ENCODE measurements at regions not wholly inside any gene's neighbourhood (a gene's known extent, or its start where the extent isn't known, plus 50 kb on each side); places are given as distances from the start of the nearest gene placed in this dataset.

DNA sequence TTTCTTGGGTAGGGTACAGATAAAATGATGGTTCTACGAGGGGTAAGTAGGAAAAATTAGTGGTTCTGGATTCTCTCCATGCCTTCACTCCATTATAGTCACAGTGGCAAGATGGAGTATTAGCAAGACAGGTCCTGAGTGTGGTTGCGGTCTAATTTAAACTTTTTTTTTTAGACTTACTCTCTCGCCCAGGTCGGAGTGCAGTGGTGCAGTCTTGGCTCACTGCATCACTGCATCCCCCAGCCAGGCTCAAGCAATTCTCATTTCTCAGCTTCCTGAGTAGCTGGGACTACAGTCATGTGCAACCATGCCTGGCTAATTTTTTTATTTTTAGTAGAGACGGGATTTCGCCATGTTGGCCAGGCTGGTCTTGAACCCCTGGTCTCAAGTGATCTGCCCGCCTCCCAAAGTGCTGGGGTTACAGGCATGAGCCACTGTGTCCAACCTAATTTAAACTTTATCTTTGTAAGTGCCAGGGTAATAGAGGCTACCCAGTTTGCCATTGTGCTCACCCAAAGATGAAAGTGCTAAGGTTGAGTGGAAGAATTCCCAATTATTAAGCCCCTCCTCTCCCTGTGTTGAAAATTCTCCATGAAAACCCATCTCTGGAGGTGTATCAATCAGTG lies 135.6 kb downstream of the TM9SF2 start:
- DNase-seq (ENCODE audit: low read depth, low spot score): no peak
- H3K4me3 ChIP-seq (ENCODE audit: low read length): no peak overlapping the region
- no peaks in the 10 kb centered on the region for H3K36me3 ChIP-seq (ENCODE audit: control insufficient read depth, insufficient read depth, low read length)
- no peaks in the 10 kb centered on the region for H3K4me1 ChIP-seq (ENCODE audit: control insufficient read depth, insufficient read depth, low read length)
- H3K27me3 ChIP-seq (ENCODE audit: control insufficient read depth, insufficient read depth, low read length): no peaks in the 10 kb centered on the region
- H3K27ac ChIP-seq (ENCODE audit: low read length): no peak overlapping the region
- no CpG with 5 or more reads among the region's 7 CpGs for WGBS (ENCODE audit: insufficient coverage, insufficient read length)
- no peaks in the 10 kb centered on the region for H3K9me3 ChIP-seq (ENCODE audit: control insufficient read depth, insufficient read depth, low read length)

DNA sequence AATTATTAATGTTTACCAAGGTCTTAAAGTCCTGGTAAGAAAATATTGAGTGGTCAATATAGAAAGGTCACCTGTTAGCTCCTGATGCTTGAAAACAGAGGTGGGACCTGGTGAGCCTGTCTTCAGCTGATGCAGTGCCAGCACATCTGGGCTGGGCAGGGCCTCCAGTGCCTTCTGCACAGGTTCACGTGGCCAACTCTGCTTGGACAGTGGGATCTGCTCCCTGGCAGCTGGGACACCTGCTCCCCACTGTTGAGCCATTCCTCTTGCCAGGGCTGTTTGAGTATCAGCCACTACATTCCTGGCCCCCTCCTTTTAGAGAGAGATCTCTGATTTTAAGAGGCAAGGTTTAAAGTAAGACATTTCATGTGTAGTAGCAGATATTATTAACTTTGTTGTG lies 135.0 kb downstream of the TM9SF2 start:
- Histone ChIP-seq H3K27ac (ENCODE audit: low read length) (no peak overlapping the region), H3K36me3 (ENCODE audit: control insufficient read depth, insufficient read depth, low read length) (no peaks in the 10 kb centered on the region), H3K9me3 (ENCODE audit: control insufficient read depth, insufficient read depth, low read length) (no peaks in the 10 kb centered on the region), H3K27me3 (ENCODE audit: control insufficient read depth, insufficient read depth, low read length) (no peaks in the 10 kb centered on the region), H3K4me1 (ENCODE audit: control insufficient read depth, insufficient read depth, low read length) (no peaks in the 10 kb centered on the region), H3K4me3 (ENCODE audit: low read length) (no peak overlapping the region)
- DNase-seq (ENCODE audit: low read depth, low spot score): no peak
- WGBS (ENCODE audit: insufficient coverage, insufficient read length): no CpG with 5 or more reads among the region's 1 CpG

DNA sequence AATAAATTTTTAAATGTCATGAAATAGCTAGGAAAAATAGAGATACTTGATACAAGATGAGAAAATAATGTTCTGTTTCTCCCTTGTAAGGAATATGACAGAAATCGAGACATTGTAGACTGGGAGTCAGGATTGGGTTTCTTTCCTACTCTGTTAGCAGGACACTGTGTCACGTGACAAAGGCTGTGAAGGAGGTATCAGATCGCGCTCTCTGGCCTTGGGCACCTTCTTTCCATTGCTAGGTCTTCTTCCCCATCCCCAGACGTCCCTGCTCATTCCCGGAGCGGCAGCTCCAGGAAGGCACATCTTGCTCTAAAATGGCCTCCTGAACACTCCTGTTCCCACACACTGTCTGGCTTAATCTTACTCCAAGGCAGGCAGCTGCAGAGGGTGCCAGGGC lies 133.4 kb downstream of the TM9SF2 start:
- Histone ChIP-seq H3K4me1 (ENCODE audit: control insufficient read depth, insufficient read depth, low read length) (no peaks in the 10 kb centered on the region), H3K27ac (ENCODE audit: low read length) (no peak overlapping the region), H3K36me3 (ENCODE audit: control insufficient read depth, insufficient read depth, low read length) (no peaks in the 10 kb centered on the region), H3K27me3 (ENCODE audit: control insufficient read depth, insufficient read depth, low read length) (no peaks in the 10 kb centered on the region), H3K9me3 (ENCODE audit: control insufficient read depth, insufficient read depth, low read length) (no peaks in the 10 kb centered on the region), H3K4me3 (ENCODE audit: low read length) (no peak overlapping the region)
- no peak for DNase-seq (ENCODE audit: low read depth, low spot score)
- no CpG with 5 or more reads among the region's 7 CpGs for WGBS (ENCODE audit: insufficient coverage, insufficient read length)

DNA sequence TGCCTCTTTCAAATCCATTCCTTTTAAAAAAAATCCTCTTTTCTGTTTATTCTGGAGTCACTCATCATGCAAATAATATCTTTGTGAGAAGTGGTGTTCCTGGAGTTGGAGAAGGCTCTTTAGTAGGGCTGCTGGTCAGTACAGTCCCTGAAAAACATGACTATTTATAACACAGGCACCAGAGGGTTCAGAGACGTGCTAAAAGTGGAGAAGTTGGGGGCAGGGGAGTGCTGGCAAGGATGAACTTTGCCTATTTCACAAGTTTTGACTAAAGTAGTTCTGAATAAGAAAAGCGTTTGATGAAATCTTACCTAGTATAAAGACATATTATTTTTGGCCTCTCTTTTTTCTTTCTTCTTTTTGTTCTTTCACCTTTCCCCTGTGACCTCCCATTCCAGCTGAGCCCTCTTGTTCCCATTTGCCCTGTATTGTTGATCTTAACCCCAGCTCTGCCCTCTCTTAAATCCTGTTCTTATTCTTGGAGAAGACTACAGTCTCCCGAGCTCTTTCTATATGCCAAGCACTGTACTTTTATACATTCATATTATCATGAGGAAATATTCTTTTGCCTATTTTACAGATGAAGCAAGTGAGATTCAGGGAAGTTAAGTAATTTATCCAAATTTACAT lies 129.1 kb downstream of the TM9SF2 start:
- Histone ChIP-seq H3K27ac (ENCODE audit: low read length) (no peak overlapping the region), H3K4me1 (ENCODE audit: control insufficient read depth, insufficient read depth, low read length) (peaks cover 10% of the 10 kb centered on the region), H3K36me3 (ENCODE audit: control insufficient read depth, insufficient read depth, low read length) (no peaks in the 10 kb centered on the region), H3K27me3 (ENCODE audit: control insufficient read depth, insufficient read depth, low read length) (no peaks in the 10 kb centered on the region), H3K4me3 (ENCODE audit: low read length) (no peak overlapping the region), H3K9me3 (ENCODE audit: control insufficient read depth, insufficient read depth, low read length) (no peaks in the 10 kb centered on the region)
- no CpG with 5 or more reads among the region's 3 CpGs for WGBS (ENCODE audit: insufficient coverage, insufficient read length)
- no peak for DNase-seq (ENCODE audit: low read depth, low spot score)

DNA sequence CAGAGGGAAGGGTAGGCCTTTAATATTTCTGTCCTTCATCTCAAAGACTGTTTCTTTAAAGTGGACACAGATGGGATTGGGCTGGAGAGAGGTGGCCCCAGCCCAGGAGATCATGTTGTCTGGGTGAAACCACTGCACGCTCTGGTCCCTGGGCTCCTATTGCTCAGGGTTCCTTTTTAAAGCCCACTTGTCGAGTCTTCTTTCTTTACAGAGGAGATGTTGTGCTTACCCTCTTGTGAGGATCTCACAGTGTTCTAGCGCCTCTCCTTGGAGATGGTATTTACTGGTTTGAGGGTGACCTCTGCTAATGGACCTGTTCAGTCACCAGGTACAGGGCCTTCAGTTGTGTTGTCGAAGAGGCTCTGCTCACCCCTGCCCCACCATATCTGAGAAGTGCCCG lies 128.4 kb downstream of the TM9SF2 start:
- Histone ChIP-seq H3K9me3 (ENCODE audit: control insufficient read depth, insufficient read depth, low read length) (no peaks in the 10 kb centered on the region), H3K4me3 (ENCODE audit: low read length) (no peak overlapping the region), H3K4me1 (ENCODE audit: control insufficient read depth, insufficient read depth, low read length) (peaks cover 13% of the 10 kb centered on the region), H3K27ac (ENCODE audit: low read length) (no peak overlapping the region), H3K27me3 (ENCODE audit: control insufficient read depth, insufficient read depth, low read length) (no peaks in the 10 kb centered on the region), H3K36me3 (ENCODE audit: control insufficient read depth, insufficient read depth, low read length) (no peaks in the 10 kb centered on the region)
- no CpG with 5 or more reads among the region's 5 CpGs for WGBS (ENCODE audit: insufficient coverage, insufficient read length)
- no peak for DNase-seq (ENCODE audit: low read depth, low spot score)

DNA sequence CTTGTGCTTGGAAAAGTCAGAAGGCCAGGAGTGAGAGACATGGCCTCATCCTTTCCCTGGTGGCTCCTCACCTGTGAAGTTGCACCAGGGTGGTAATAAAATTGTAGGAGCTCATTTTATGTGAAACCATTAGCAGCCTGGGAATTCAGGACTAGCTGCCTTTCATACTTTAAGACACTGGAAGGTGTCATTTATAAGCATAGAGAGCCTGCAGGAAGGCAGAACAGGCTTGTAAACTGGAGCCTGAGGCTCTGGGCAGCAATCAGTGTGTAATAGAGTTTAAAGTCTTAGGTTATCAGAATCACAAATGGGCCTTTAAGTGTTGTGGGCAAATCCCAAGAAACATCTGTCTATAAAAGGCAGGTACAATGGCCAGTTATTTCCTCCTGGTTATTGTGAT lies 127.2 kb downstream of the TM9SF2 start:
- H3K27me3 ChIP-seq (ENCODE audit: control insufficient read depth, insufficient read depth, low read length): no peaks in the 10 kb centered on the region
- H3K4me1 ChIP-seq (ENCODE audit: control insufficient read depth, insufficient read depth, low read length): peaks cover 15% of the 10 kb centered on the region
- DNase-seq (ENCODE audit: low read depth, low spot score): no peak
- H3K36me3 ChIP-seq (ENCODE audit: control insufficient read depth, insufficient read depth, low read length): no peaks in the 10 kb centered on the region
- no peak overlapping the region for H3K4me3 ChIP-seq (ENCODE audit: low read length)
- no peaks in the 10 kb centered on the region for H3K9me3 ChIP-seq (ENCODE audit: control insufficient read depth, insufficient read depth, low read length)
- H3K27ac ChIP-seq (ENCODE audit: low read length): no peak overlapping the region

DNA sequence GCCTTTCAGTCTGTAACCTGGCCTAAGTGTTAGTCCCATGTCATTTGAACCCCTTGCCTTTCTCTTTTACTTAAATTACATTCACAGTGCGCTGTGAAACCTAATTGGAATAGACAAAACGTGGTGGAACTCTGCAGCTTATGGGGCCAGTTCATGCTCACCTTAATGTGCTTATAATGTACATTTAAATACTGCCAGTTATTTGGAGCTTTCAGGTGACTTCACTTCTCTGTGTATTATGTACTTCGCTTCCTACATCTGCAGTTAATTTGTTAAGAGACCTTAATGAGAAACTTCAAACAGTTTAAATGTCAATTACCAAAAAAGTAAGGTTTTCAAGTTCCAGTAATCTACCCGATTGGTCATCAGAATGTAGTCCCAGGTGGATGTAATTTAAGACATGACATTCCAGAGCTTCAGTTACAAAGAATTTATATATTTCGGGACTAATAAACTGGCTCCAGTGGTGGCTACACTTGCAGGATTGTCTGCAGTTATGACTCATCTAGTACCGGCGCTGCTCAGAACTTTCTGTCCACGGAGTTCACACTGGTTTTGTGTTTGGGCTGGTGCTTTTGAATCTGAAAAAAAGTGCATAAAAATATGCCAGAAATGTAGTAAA lies 125.3 kb downstream of the TM9SF2 start:
- DNase-seq (ENCODE audit: low read depth, low spot score): no peak
- WGBS (ENCODE audit: insufficient coverage, insufficient read length): no CpG with 5 or more reads among the region's 8 CpGs
- H3K4me3 ChIP-seq (ENCODE audit: low read length): no peak overlapping the region
- no peak overlapping the region for H3K27ac ChIP-seq (ENCODE audit: low read length)
- H3K27me3 ChIP-seq (ENCODE audit: control insufficient read depth, insufficient read depth, low read length): no peaks in the 10 kb centered on the region
- no peaks in the 10 kb centered on the region for H3K36me3 ChIP-seq (ENCODE audit: control insufficient read depth, insufficient read depth, low read length)
- H3K9me3 ChIP-seq (ENCODE audit: control insufficient read depth, insufficient read depth, low read length): no peaks in the 10 kb centered on the region
- H3K4me1 ChIP-seq (ENCODE audit: control insufficient read depth, insufficient read depth, low read length): peaks cover 15% of the 10 kb centered on the region

DNA sequence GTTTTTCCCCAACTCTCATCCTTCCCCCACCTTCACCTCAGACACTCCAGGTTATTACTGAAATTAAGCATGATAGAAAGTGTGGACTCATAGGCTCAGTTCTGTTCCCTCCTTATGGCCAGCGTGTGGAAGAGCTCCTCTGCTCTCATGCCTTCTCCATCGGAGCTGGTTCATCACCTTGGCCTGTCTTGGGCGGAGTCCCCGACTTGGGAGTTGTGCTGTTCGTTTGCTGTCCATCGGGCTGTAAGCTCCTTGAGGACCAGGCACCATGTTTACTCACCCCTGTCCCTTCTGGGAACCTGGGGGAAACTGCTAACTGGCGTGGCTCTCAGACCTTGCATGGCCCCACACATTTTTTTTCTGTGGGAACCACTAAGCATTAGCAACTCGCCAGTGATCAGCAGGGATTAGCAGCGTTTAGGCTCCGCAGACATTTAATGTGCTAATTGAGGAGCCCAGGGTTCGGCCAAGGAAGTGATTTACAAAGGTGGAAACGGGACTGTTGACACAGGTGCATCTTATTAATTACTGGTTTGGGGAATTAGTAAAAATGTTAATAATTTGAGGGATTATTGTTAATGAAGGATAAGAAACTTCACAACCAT lies 123.8 kb downstream of the TM9SF2 start:
- Histone ChIP-seq H3K9me3 (ENCODE audit: control insufficient read depth, insufficient read depth, low read length) (no peaks in the 10 kb centered on the region), H3K27me3 (ENCODE audit: control insufficient read depth, insufficient read depth, low read length) (no peaks in the 10 kb centered on the region), H3K4me1 (ENCODE audit: control insufficient read depth, insufficient read depth, low read length) (peaks cover 15% of the 10 kb centered on the region), H3K36me3 (ENCODE audit: control insufficient read depth, insufficient read depth, low read length) (no peaks in the 10 kb centered on the region), H3K4me3 (ENCODE audit: low read length) (no peak overlapping the region), H3K27ac (ENCODE audit: low read length) (no peak overlapping the region)
- DNase-seq (ENCODE audit: low read depth, low spot score): no peak
- WGBS (ENCODE audit: insufficient coverage, insufficient read length): 100% methylated on average over 1 of the region's 12 CpGs

DNA sequence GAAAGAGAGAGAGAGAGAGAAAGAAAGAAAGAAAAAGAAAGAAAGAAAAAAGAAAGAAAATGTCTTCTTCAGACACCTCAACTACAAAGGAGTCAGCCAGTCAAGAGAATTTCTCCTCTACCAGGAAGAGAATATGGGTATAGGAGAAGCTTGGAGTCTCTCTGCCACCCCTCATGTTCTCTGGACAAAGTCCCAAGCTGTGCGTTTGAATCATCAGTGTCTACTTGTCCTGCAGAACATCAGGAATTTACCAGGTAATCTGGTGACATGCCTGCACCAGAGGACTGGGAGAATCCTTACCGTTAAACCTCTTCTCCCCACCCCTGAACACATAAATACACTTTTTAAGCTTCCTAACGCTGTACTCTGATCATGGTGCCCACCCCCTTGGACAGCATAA lies 119.5 kb downstream of the TM9SF2 start:
- H3K4me3 ChIP-seq (ENCODE audit: low read length): no peak overlapping the region
- no peaks in the 10 kb centered on the region for H3K27me3 ChIP-seq (ENCODE audit: control insufficient read depth, insufficient read depth, low read length)
- no peak overlapping the region for H3K27ac ChIP-seq (ENCODE audit: low read length)
- no peaks in the 10 kb centered on the region for H3K36me3 ChIP-seq (ENCODE audit: control insufficient read depth, insufficient read depth, low read length)
- no peak for DNase-seq (ENCODE audit: low read depth, low spot score)
- no CpG with 5 or more reads among the region's 3 CpGs for WGBS (ENCODE audit: insufficient coverage, insufficient read length)
- peaks cover 7% of the 10 kb centered on the region for H3K4me1 ChIP-seq (ENCODE audit: control insufficient read depth, insufficient read depth, low read length)
- no peaks in the 10 kb centered on the region for H3K9me3 ChIP-seq (ENCODE audit: control insufficient read depth, insufficient read depth, low read length)

DNA sequence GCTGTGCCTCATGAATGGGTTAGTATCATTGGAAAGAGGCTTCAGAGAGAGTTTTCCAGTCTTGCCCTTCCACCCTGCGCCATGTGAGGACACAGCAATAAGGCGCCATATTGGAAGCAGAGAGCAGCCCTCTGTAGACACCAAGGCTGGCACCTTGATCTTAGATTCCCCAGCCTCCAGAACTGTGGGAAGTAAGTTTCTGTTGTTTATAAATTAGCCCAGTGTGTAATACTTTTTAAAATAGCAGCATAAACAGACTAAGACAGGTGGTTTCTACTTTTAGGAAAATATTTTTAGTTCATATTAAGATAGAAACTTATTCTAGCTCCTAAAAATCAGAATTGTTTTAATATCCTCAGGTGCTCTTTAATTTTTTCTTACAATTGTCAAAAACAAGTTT lies 117.9 kb downstream of the TM9SF2 start:
- Histone ChIP-seq H3K4me1 (ENCODE audit: control insufficient read depth, insufficient read depth, low read length) (peaks cover 2% of the 10 kb centered on the region), H3K27me3 (ENCODE audit: control insufficient read depth, insufficient read depth, low read length) (no peaks in the 10 kb centered on the region), H3K36me3 (ENCODE audit: control insufficient read depth, insufficient read depth, low read length) (no peaks in the 10 kb centered on the region), H3K4me3 (ENCODE audit: low read length) (no peak overlapping the region), H3K27ac (ENCODE audit: low read length) (no peak overlapping the region), H3K9me3 (ENCODE audit: control insufficient read depth, insufficient read depth, low read length) (no peaks in the 10 kb centered on the region)
- WGBS (ENCODE audit: insufficient coverage, insufficient read length): no CpG with 5 or more reads among the region's 2 CpGs
- no peak for DNase-seq (ENCODE audit: low read depth, low spot score)
